Heart left ventricle (tissue), 16 donors: ENCODE measurements at regions not wholly inside any gene's neighbourhood (a gene's known extent, or its start where the extent isn't known, plus 50 kb on each side); places are given as distances from the start of the nearest gene placed in this dataset.

ENCODE experiments used
- ATAC-seq, 4 donors: fragments of 200-7000 bp; cut with Tn5 transposase; one replicate each; pipeline ENCODE4 v1.9.1; 2020 to 2022; ENCODE audit warnings: moderate library complexity in 4 of 4, mild to moderate bottlenecking in 3 of 4, moderate number of reproducible peaks in 1 of 4
- DNase-seq, 5 donors: peaks; one replicate each; pipeline ENCODE4 v3.0.0-alpha.2; 2020
- H3K27ac ChIP-seq, 12 donors: fragments of 200-600 bp; sonication (generic) in 4 of 12; one replicate each; pipeline versions ENCODE4 v1.5.0 to v1.8.0; 2016 to 2022; ENCODE audit warnings: mild to moderate bottlenecking in 2 of 12
- H3K27me3 ChIP-seq, 9 donors: fragments of 200-600 bp; sonication (generic) in 2 of 9; one replicate each; pipeline versions ENCODE4 v1.5.1 to v1.8.0; 2016 to 2022; ENCODE audit warnings: mild to moderate bottlenecking in 3 of 9
- H3K36me3 ChIP-seq, 9 donors: fragments of 200-600 bp; sonication (generic) in 2 of 9; one replicate each; pipeline versions ENCODE4 v1.5.0 to v1.8.0; 2018 to 2022; ENCODE audit warnings: mild to moderate bottlenecking in 2 of 9
- H3K4me1 ChIP-seq, 12 donors: fragments of 200-600 bp; sonication (generic) in 4 of 12; one replicate each; pipeline versions ENCODE4 v1.5.0 to v1.8.0; 2016 to 2022; ENCODE audit warnings: mild to moderate bottlenecking in 3 of 12
- H3K4me3 ChIP-seq, 12 donors: fragments of 200-600 bp; sonication (generic) in 4 of 12; one replicate each; pipeline versions ENCODE4 v1.5.0 to v1.8.0; 2017 to 2022; ENCODE audit warnings: mild to moderate bottlenecking in 9 of 12, moderate library complexity in 4 of 12
- H3K9me3 ChIP-seq, 12 donors: fragments of 200-600 bp; sonication (generic) in 4 of 12; one replicate each; pipeline versions ENCODE4 v1.5.0 to v1.8.0; 2016 to 2022; ENCODE audit warnings: mild to moderate bottlenecking in 1 of 12
- POLR2A ChIP-seq, 2 donors: fragments of 450-650 bp; IDR thresholded peaks; one replicate each; pipeline ENCODE4 v1.6.1; 2017; ENCODE audit warnings: antibody characterized with exemption in 2 of 2, mild to moderate bottlenecking in 2 of 2, moderate library complexity in 2 of 2
- WGBS, 4 donors: extraction: QIAGEN DNeasy Blood & Tissue Kit in 2 of 4; methylation state at CpG; one replicate each; pipeline versions ENCODE4 v1.1.5 to v1.1.7; 2013 to 2018; 5-methylcytosine and 5-hydroxymethylcytosine counted together
- intact Hi-C, 10 donors: fragments of 100-400 bp; cut with DNase I; formaldehyde crosslinking; loops; one replicate each; pipeline versions ENCODE4 v1.11.1 to v1.14.2; 2022
- TF ChIP-seq, protein P1 (sequence below), 12 donors: fragments of 200-600 bp; sonication (generic) in 4 of 12; IDR thresholded peaks; one replicate each; pipeline versions ENCODE4 v1.5.0 to v1.8.0; 2018 to 2022; ENCODE audit warnings: antibody characterized with exemption in 12 of 12, mild to moderate bottlenecking in 5 of 12
- donor health status: ischemic (EF 13 %, LVEDD 7.1; RV severe dilation, severe dysfunction).
- donor health status: healthy with polysubstance abuse.
- donor health status: DM: no; HTN: yes; CAD: no.
- donor health status: DM: no; HTN: no; CAD: no.
- donor health status: ischemic (EF 25% LVEDD 6.9; RV normal size, moderate dysfunction).
- donor health status: ischemic (EF 25% LVEDD 5.7; RV mildly dilated, moderate dysfunction).
- donor health status: healthy.
- donor health status: DM: yes; HTN: yes; CAD: no.
- donor health status: ischemic (EF 35%, LVEDD 5.7; RV mildly dilated, moderate dysfunction).
- donor health status: nonischemic (EF 11% LVEDD 7.7; RV severe dilation, severe dysfunction).
- donor health status: DM: yes; HTN: yes; CAD: no.
- donor health status: PGD.
- donor health status: ischemic (EF 29% LVEDD 5.4; RV normal size, mild dysfunction).
- donor health status: nonischemic (EF 23%, LVEDD 6.1; RV moderate dilation, normal function).

DNA sequence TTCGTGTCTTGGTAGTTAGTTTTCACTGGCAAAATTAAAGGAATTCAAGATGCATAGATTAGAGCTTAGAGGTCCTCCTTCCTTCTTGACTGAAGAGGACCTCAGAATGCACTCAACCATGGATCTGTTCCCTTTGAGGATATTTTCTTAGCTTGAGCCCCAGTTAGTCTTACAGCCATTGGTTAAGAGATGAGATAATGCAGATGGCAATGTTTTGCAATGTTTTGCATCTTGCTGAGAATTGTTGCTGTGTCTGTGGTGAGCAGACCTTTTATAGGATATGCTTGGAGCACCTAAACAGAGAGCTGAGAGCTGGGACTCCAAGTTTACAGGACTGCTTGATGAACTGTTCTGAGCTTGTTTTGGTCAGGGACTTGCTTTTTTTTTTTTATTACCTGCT is 107.5 kb downstream of the TMEM170B start:
- peaks cover 0 to 6% (median 0%) of the 10 kb centered on the region in 12 donors for H3K4me1 ChIP-seq
- DNase-seq (no peak), ATAC-seq (no peak)
- H3K9me3 ChIP-seq: peaks cover 0 to 8% (median 0%) of the 10 kb centered on the region in 12 donors
- TF ChIP-seq, protein P1, sequence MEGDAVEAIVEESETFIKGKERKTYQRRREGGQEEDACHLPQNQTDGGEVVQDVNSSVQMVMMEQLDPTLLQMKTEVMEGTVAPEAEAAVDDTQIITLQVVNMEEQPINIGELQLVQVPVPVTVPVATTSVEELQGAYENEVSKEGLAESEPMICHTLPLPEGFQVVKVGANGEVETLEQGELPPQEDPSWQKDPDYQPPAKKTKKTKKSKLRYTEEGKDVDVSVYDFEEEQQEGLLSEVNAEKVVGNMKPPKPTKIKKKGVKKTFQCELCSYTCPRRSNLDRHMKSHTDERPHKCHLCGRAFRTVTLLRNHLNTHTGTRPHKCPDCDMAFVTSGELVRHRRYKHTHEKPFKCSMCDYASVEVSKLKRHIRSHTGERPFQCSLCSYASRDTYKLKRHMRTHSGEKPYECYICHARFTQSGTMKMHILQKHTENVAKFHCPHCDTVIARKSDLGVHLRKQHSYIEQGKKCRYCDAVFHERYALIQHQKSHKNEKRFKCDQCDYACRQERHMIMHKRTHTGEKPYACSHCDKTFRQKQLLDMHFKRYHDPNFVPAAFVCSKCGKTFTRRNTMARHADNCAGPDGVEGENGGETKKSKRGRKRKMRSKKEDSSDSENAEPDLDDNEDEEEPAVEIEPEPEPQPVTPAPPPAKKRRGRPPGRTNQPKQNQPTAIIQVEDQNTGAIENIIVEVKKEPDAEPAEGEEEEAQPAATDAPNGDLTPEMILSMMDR (IDR thresholded peaks at IDR 0.05): no peak
- no peak for TF ChIP-seq POLR2A (IDR thresholded peaks at IDR 0.05)
- no peaks in the 10 kb centered on the region for H3K27me3 ChIP-seq
- H3K27ac ChIP-seq: peak overlapping the region in 1 of 12 donors; percentile 28
- 90 to 93% (median 90%) methylated on average over 1 of the region's 1 CpG for WGBS, 4 donors
- no peak overlapping the region for H3K4me3 ChIP-seq
- no peaks in the 10 kb centered on the region for H3K36me3 ChIP-seq
- intact Hi-C loops: no loop called here

DNA sequence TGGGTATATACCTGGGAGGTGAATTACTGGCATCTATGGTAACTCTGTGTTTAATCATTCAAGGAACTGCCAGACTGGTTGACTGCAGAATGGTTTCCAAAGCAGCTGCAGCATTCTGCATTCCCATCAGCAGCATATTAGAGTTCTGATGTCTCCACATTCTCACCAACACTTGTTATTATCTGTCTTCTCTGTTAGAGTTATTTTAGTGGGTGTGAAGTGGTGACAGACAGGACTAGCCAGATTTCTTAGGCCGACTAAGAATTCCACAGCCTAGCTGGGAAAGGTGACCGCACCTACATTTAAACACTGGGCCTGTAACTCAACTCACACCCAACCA is 110.9 kb downstream of the TMEM170B start:
- H3K27me3 ChIP-seq: no peaks in the 10 kb centered on the region
- WGBS, 4 donors: 43 to 78% (median 63%) methylated on average over 2 of the region's 2 CpGs
- intact Hi-C loops: no loop called here
- H3K27ac ChIP-seq: no peak overlapping the region
- peaks cover 0 to 8% (median 0%) of the 10 kb centered on the region in 12 donors for H3K9me3 ChIP-seq
- H3K4me1 ChIP-seq: peaks cover under 1 to 33% (median 12%) of the 10 kb centered on the region in 12 donors
- H3K4me3 ChIP-seq: no peak overlapping the region
- no peak for DNase-seq
- TF ChIP-seq POLR2A (IDR thresholded peaks at IDR 0.05): no peak
- TF ChIP-seq, protein P1 (IDR thresholded peaks at IDR 0.05): no peak
- H3K36me3 ChIP-seq: no peaks in the 10 kb centered on the region
- no peak for ATAC-seq

DNA sequence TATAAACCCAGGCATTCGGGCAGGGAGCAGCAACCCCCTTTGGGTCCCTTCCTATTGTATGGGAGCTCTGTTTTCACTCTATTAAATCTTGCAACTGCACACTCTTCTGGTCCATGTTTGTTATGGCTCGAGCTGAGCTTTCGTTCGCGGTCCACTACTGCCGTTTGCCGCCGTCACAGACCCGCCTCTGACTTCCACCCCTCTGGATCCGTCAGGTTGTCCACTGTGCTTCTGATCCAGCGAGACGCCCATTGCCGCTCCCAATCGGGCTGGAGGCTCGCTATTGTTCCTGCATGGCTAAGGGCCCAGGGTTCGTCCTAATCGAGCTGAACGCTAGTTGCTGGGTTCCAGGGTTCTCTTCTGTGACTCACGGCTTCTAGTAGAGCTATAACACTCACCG is 111.3 kb downstream of the TMEM170B start:
- intact Hi-C loops: no loop called here

DNA sequence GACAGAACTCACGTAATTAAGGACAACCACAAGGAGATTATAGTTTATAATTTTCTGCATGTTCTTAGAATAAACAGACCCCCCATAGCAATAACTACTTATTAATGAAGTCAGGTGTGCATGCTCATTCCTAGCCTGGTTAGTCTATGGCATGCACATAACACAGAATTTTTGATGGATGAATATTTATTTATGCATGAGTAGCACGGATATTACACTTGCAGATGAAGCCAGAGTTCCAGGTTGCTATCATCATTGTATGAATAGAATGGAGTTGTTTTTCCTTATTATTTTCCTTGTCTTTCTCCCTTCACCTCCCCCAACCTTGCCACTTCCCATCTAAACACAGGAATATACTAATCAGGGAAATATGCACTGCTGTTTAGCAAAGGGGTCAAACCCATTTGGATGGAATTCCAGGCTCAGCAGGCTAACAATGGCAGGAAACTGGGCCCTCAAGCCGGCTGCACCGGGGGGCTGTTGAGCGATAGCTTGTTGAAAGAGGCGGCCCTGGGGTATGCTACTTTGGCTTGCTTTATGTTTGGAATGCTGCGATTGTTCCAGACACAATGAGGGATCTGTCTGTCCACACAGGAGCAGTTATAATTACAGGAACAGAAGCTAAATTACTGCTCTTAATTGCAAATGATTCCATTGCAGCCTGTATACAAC is 112.6 kb downstream of the TMEM170B start:
- no peak overlapping the region for H3K4me3 ChIP-seq
- peak overlapping the region in 10 of 12 donors; percentile 27 to 65 (median 49) for H3K27ac ChIP-seq
- no peak for TF ChIP-seq POLR2A (IDR thresholded peaks at IDR 0.05)
- TF ChIP-seq, protein P1 (IDR thresholded peaks at IDR 0.05): no peak
- H3K4me1 ChIP-seq: peaks cover 2 to 42% (median 20%) of the 10 kb centered on the region in 12 donors
- H3K27me3 ChIP-seq: peaks cover 0 to 4% (median 0%) of the 10 kb centered on the region in 9 donors
- peak; percentile 39 to 76 (median 66) for ATAC-seq
- intact Hi-C loops: loop anchor here in 7 of 10 donors (5.0 to 10.0 kb wide), 7 partner anchors 43 to 957 kb away; partner anchors contain the start of genes EDN1 (in 1 of the 7) and HIVEP1 (in 1 of the 7)
- peaks cover 0 to 8% (median 0%) of the 10 kb centered on the region in 12 donors for H3K9me3 ChIP-seq
- no peaks in the 10 kb centered on the region for H3K36me3 ChIP-seq
- 45 to 52% (median 47%) methylated on average over 7 of the region's 7 CpGs for WGBS, 4 donors
- DNase-seq: peak in 4 of 5 donors; percentile 44 to 73 (median 62)

More for the DNA sequence above, 111.3 kb downstream of the TMEM170B start:
- 96 to 98% (median 98%) methylated on average over 20 of the region's 20 CpGs for WGBS, 4 donors
- no peak for DNase-seq
- Histone ChIP-seq H3K27me3 (no peaks in the 10 kb centered on the region), H3K36me3 (no peaks in the 10 kb centered on the region), H3K27ac (no peak overlapping the region), H3K9me3 (peaks cover 0 to 8% (median 0%) of the 10 kb centered on the region in 12 donors), H3K4me3 (no peak overlapping the region), H3K4me1 (peaks cover 2 to 38% (median 17%) of the 10 kb centered on the region in 12 donors)
- no peak for ATAC-seq
- TF ChIP-seq POLR2A (IDR thresholded peaks at IDR 0.05): no peak
- TF ChIP-seq, protein P1 (IDR thresholded peaks at IDR 0.05): no peak
